OCI-LY1 (cell line): ENCODE measurements at regions not wholly inside any gene's neighbourhood (a gene's known extent, or its start where the extent isn't known, plus 50 kb on each side); places are given as distances from the start of the nearest gene placed in this dataset.

Experiments
- EZH2 ChIP-seq: fragments of 200-600 bp; sonication (generic), shearing (Covaris generic); IDR thresholded peaks from 2 replicates; pipeline ENCODE4 v1.8.0; 2017; ENCODE audit warnings: borderline replicate concordance, mixed run types, mild to moderate bottlenecking, antibody characterized with exemption, low read length, moderate library complexity, mixed read lengths
- TF ChIP-seq, protein P1 (sequence below): fragments of 200-600 bp; sonication (generic), shearing (Covaris generic); IDR thresholded peaks from 2 replicates; pipeline ENCODE4 v1.5.1; 2017; ENCODE audit warnings: mild to moderate bottlenecking, antibody characterized with exemption, low read length, moderate library complexity, mixed read lengths

DNA sequence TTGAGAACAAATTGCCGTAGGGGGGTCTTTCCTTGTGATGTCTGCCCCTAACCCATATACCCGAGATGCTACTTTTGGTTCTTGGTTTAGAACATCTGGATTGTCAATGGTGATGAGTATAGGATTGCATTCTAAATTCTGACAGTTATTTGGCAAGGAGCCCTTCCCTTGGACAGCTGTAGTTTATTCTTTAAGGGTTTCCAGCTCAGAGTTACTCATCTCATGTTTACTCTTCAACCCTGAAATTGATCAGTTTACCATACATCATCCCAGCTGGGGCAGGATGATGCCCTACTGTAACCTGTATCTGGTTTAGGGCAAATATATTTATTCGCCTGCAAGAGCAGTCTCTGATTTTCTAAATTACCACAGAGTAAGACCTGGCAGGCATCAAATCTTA is 85.7 kb upstream of the XCR1 start:
- no peak for TF ChIP-seq EZH2
- TF ChIP-seq, protein P1, sequence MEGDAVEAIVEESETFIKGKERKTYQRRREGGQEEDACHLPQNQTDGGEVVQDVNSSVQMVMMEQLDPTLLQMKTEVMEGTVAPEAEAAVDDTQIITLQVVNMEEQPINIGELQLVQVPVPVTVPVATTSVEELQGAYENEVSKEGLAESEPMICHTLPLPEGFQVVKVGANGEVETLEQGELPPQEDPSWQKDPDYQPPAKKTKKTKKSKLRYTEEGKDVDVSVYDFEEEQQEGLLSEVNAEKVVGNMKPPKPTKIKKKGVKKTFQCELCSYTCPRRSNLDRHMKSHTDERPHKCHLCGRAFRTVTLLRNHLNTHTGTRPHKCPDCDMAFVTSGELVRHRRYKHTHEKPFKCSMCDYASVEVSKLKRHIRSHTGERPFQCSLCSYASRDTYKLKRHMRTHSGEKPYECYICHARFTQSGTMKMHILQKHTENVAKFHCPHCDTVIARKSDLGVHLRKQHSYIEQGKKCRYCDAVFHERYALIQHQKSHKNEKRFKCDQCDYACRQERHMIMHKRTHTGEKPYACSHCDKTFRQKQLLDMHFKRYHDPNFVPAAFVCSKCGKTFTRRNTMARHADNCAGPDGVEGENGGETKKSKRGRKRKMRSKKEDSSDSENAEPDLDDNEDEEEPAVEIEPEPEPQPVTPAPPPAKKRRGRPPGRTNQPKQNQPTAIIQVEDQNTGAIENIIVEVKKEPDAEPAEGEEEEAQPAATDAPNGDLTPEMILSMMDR, result no peak
